ENCODE measurements at regions not wholly inside any gene's neighbourhood (a gene's known extent, or its start where the extent isn't known, plus 50 kb on each side); places are given as distances from the start of the nearest gene placed in this dataset.

GRCh38 chr15:98513428-98513986, 134.8 kb upstream of the IGF1R start:
- no peaks in the 10 kb centered on the region for H3K9me3 ChIP-seq (ENCODE audit: low read length)
- H3K9ac ChIP-seq (ENCODE audit: low read length) = no peak overlapping the region
- H2AFZ ChIP-seq (ENCODE audit: low read length) = no peak overlapping the region
- intact Hi-C loops (cut with micrococcal nuclease) = no loop called here
- H4K20me1 ChIP-seq (ENCODE audit: low read length) = no peaks in the 10 kb centered on the region
- TF ChIP-seq EZH2phosphoT487 (IDR thresholded peaks at IDR 0.05; ENCODE audit: borderline replicate concordance, low read length) (no peak), EZH2 (IDR thresholded peaks at IDR 0.05; ENCODE audit: low read length, unreplicated experiment) (no peak), CTCF (conservative IDR thresholded peaks at IDR 0.05; ENCODE audit: low read depth, low read length) (no peak)
- no peak overlapping the region for H3K4me2 ChIP-seq (ENCODE audit: low read length)
- H3K4me1 ChIP-seq (ENCODE audit: insufficient read depth, low read length) = no peaks in the 10 kb centered on the region
- H3K27me3 ChIP-seq (ENCODE audit: low read length) = peaks cover 28% of the 10 kb centered on the region
- POLR2A ChIA-PET (ENCODE audit: unreplicated experiment) = no interaction called here
- no peak overlapping the region for H3K27ac ChIP-seq (ENCODE audit: low read length)
- no peaks in the 10 kb centered on the region for H3K79me2 ChIP-seq (ENCODE audit: low read length)
- DNase-seq = no peak
- H3K4me3 ChIP-seq (ENCODE audit: low read length) = no peak overlapping the region
- CTCF ChIA-PET = no interaction called here
- ATAC-seq = no peak
- H3F3A ChIP-seq (ENCODE audit: low read length, unreplicated experiment) = no peaks in the 10 kb centered on the region
- no peaks in the 10 kb centered on the region for H3K9me2 ChIP-seq (replicated peaks; ENCODE audit: low read length)
- BruUV-seq (replicated peaks) = no TSS peak
- H3K36me3 ChIP-seq (ENCODE audit: low read depth, low read length) = no peaks in the 10 kb centered on the region

- Histone ChIP-seq H3K79me2 (ENCODE audit: low read length) (no peaks in the 10 kb centered on the region), H3K27ac (ENCODE audit: low read length) (no peak overlapping the region), H3K9ac (ENCODE audit: low read length) (no peak overlapping the region), H4K20me1 (ENCODE audit: low read length) (no peaks in the 10 kb centered on the region), H2AFZ (ENCODE audit: low read length) (no peak overlapping the region), H3K36me3 (ENCODE audit: low read depth, low read length) (no peaks in the 10 kb centered on the region), H3K4me1 (ENCODE audit: insufficient read depth, low read length) (no peaks in the 10 kb centered on the region), H3F3A (ENCODE audit: low read length, unreplicated experiment) (no peaks in the 10 kb centered on the region), H3K27me3 (ENCODE audit: low read length) (peaks cover 25% of the 10 kb centered on the region; the same call in 1 of the 2 replicates), H3K4me2 (ENCODE audit: low read length) (no peak overlapping the region), H3K4me3 (ENCODE audit: low read length) (no peak overlapping the region), H3K9me2 (replicated peaks; ENCODE audit: low read length) (no peaks in the 10 kb centered on the region), H3K9me3 (ENCODE audit: low read length) (no peaks in the 10 kb centered on the region)
- CTCF ChIA-PET = no interaction called here
- POLR2A ChIA-PET (ENCODE audit: unreplicated experiment) = no interaction called here
- no peak for DNase-seq
- intact Hi-C loops (cut with micrococcal nuclease) = no loop called here
- ATAC-seq = no peak
- TF ChIP-seq EZH2 (IDR thresholded peaks at IDR 0.05; ENCODE audit: low read length, unreplicated experiment) = no peak
- no peak for TF ChIP-seq EZH2phosphoT487 (IDR thresholded peaks at IDR 0.05; ENCODE audit: borderline replicate concordance, low read length)
- no peak for TF ChIP-seq CTCF (conservative IDR thresholded peaks at IDR 0.05; ENCODE audit: low read depth, low read length)
- BruUV-seq (replicated peaks) = no TSS peak
Observed at GRCh38 chr15:98514034-98514622, 134.2 kb upstream of the IGF1R start.
